NCI-H1048 (cell line): ENCODE measurements at regions not wholly inside any gene's neighbourhood (a gene's known extent, or its start where the extent isn't known, plus 50 kb on each side); places are given as distances from the start of the nearest gene placed in this dataset.

ENCODE experiments used
- DNase-seq: peaks from one replicate; lab custom pipeline; 2025; lab: John Stamatoyannopoulos, UW

GRCh38 chr2:196361606-196362326, 190.4 kb upstream of the STK17B start:
- no peak for DNase-seq

- no peak for DNase-seq
Observed at GRCh38 chr2:196362973-196363549, 191.7 kb upstream of the STK17B start.

- DNase-seq = no peak
Observed at GRCh38 chr2:196365145-196365544, 193.8 kb upstream of the STK17B start.

DNA sequence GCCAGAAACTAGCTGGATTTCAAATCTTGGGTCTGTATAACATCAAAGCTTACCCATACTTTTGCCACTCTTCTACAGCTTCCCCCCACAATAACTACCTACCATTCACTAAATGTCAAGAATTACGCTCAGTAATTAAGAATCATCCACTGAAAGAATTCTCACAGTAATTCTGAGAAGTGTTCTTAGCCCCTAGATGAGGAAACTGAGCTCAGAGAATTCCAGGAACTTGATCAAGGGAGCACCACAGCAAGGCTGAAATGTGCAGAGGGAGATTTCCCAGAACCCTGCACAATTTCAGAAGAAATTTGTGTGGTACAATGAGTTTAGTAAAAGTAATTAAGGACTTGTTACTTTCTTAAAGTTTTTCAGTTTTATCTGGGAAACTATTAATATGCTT, 194.5 kb upstream of the STK17B start:
- no peak for DNase-seq

DNA sequence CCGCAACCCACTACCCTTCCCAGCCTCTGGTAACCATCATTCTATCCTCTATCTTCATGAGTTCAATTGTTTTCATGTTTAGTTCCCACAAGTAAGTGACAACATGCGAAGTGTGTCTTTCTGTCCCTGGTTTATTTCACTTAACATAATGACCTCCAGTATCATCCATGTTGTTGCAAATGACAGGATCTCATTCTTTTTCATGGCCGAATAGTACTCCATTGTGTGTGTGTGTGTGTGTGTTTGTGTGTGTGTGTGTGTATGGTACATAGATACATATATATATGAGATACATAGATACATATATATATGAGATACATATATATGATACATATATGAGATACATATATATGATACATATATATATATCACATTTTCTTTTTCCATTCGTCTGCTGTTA, 196.3 kb upstream of the STK17B start:
- DNase-seq = no peak

DNA sequence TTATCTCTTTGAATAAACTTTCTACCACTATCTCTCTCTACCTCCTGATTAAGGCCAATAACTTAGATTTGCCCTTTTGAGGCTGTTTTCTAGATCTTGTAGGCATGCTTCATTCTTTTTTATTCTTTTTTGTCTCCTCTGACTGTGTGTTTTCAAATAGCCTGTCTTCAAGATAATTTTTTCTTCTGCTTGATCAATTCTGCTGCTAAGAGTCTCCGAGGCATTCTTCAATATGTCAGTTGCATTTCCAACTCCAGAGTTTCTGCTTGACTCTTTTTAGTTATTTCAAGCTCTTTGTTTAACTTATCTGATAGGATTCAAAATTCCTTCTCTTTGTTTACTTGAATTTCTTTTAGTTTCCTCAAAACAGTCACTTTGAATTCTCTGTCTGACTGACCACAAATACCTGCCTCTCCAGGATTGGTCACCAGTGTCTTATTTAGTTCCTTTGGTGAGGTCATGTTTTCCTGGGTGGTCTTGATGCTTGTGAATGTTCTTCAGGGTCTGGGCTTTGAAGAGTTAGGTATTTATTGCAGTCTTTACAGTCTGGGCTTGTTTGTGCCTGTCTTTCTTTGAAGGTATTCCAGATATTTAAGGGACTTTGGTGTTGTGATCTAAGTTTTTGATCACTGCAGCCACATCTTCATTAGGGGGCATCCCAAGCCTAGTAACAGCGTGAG, 197.3 kb upstream of the STK17B start:
- DNase-seq = no peak

DNA sequence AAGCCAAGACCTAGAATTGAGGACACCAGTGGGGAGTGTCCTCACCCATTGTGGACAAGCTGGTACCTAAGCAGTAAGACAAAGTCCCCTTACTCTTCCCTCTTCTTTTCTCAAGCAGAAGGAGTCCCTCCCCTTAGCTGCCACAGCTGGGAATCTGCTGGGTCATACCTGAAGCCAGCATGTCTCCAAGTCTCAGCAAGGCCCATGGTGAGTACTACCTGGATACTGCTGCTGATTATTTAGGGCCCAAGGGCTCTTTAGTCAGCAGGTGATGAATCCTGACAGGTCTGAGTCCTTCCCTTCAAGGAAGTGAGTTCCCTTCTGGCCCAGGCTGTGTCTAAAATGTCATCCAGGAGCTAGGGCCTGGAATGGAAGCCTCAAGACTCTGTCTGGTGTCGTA, 198.6 kb upstream of the STK17B start:
- DNase-seq = no peak

GRCh38 chr2:196370381-196370780, 199.0 kb upstream of the STK17B start:
- DNase-seq = no peak

DNA sequence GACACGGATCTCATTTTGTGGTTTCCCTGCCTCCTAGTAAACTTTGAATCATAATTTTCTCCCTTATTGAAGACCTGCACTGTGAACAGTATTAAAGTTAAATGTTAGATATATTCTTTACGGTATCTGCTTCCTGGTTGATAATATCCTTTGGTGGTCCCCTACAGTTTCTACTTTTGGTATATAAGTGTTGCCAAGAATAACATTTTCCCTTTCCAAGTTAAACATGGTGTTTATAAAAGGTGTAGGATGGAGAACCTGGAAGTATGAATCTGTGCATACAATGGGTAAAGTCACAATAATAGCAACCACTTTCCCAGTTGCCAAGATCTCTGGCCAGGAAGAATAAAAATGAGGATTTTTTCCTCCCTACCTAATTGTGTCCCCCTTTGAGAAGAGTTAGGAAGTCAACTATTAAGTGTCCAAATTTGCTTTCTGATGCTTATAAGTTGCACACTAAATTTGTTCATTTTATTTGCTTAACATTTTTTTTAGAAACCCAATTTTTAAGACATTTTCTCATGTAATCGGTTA, 201.0 kb upstream of the STK17B start:
- no peak for DNase-seq

DNA sequence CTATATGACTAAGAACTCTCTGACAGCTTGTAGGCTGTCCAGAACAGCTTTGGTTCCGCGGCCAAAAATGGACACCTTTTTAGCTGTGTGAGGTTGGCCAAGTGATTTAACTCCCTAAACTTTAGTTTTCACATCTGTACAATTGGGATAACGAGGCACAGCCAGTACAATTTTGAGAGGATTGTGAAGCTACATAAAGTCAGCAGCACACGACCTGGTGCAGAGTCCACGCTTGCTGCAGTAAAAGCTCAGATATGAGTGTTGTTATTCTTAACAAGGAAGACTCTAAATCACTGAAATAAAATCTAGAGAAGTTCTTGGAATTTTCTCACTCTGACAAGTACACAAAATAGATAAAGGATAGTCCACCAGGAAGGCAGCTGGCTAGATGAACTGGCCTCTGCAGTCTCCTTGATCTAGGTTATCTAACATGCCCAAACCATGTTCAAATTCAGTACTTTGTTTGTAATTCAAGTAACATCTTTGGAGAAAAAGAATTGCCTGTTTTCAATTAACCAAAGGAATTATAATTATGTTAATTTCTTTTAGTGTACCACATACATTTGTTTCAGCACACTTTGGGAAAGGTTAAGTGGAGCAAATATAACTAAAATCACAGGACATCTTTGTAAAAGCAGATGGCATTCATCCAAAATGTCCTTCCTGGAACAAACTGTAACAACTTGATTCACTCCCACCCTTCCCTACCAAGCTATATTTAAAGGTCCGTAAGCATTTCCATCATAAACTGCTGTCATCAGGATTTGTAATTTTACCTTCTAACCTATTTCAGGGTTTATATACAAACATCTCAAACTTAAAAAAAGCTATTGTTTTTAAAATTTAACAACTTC, 201.7 kb upstream of the STK17B start:
- no peak for DNase-seq

DNA sequence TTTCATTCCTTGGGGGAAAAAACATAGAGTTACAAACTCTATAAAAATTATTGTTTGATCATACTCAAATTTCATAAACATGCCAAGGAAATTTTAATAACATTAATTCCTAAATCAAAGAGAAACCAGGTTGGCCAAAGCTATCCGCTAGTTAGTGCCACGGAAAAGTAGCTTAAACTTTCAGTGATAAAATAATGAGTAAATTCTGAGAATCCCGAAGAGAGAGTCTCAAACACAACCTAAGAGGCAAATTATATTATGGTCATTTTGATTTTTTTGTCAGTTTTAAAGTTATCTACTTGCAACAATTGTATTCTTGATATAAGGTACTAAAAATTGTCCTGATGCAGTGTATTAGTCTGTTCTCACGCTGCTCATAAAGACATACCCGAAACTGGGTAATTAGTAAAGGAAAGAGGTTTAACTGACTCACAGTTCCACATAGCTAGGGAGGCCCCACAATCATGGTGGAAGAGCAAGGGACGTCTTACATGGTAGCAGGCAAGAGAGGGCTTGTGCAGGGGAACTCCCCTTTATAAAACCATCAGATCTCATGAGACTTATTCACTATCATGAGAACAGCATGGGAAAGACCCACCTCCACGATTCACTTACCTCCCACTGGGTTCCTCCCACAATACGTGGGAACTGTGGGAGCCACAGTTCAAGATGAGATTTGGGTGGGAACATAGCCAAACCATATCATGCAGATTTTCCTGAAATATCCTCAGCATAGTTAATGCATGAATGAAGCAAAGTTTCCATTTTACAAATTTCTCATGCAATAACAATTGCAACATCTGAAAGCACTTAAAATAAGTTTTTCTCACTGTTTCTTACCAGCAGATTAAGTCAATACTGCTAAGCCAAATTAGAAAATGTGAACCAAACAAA, 205.9 kb upstream of the STK17B start:
- no peak for DNase-seq

GRCh38 chr2:196379600-196379999, 208.2 kb upstream of the STK17B start:
- no peak for DNase-seq

DNA sequence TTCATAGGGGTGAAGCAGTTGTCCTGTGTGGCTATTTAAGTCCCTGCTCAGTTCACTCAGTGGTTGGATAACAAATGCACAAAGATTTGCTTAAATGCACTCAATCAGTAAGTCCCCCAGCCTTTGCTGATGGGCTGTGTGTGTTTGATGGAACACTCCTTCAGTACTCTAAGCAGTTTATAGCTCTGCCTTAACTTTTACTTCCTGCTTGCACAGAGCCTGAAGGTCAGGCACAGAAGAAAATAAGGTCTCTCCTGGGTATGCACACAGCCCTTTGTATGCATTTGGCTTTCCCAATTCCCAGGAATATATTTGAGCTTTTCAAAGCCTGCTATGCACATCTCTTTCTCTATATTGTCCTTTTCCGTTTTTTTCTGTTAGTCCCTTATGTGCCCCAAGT, 208.7 kb upstream of the STK17B start:
- no peak for DNase-seq

DNA sequence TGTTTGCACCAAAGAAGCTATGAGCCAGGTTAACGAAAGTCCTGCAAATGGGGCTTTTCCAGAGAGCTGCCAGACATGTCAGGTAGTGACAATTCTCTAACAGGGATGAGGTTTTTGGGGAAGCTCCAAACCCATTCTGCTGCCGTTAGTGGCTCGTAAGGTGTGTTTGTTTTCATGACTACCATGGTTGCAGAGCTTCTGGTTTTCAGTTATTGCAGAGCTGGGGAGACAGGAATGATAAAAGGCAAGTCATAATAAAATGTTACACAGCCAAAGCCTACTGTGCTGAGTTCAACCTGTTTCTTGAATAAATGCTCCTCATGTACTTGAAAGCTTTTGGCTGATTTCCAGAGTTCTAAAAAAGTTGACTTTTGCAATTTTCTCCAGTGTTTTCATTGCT, 209.2 kb upstream of the STK17B start:
- no peak for DNase-seq

GRCh38 chr2:196381464-196381863, 210.1 kb upstream of the STK17B start:
- DNase-seq = no peak

DNA sequence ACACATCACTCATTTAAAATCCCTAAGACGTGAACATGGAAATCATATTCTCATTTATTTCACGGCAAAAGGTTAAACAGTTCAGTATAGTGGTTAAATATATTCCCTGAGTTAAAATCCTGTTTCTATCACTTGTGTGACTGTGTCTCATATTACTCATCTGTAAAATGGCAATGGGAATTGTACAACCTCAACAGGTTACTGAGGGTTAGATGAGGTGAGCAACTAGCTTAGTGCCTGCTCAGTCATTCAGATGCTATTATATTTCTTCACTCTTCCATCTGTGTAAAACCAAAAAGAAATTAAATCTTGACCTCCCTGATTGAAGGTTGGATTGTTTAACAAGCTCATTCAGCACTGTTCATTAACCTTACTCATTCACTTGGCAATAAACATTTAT, 212.4 kb upstream of the STK17B start:
- no peak for DNase-seq

- no peak for DNase-seq
Observed at GRCh38 chr2:196384729-196385128, 213.4 kb upstream of the STK17B start.

GRCh38 chr2:196389670-196390069, 218.3 kb upstream of the STK17B start:
- DNase-seq = no peak

DNA sequence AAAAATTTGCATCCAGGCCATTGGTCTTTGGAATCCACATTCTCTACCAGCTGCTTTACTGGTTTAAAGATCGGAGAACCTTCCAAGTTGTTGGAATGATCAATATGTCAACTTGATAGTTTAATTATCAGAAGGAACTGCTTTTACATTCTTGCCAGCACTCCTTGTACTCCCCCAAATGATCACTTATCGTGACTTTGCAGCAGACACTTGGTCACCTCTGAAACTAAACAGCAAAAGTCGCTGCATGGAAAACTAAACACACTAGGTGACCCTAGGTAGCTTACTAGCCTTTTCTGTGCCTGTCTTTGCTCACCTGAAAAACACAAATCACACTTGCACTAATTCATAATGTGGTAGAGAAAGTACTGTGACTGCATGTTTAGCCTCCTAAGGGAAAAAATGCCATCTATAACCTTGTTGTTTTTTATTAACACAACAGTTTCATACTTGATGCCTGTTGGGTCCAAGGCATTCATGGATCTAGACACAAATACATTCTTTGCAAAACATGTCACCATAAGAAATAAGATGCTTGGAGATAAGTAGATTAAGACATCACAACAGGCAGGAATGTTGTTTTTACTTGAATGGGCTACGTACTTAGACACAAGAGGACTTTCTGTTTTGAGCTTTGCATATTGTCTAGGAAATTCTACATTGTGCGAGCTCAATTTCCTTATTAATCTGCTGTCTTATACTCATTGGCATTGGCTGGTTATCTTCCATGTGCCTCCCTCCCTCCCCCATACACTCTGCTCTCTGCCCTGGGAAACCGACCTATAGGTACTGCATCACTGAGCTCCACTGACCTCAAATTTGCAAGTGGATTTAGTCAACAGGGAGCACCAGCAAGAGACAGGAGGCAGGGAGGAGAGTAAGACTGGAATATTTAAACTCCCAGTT, 219.1 kb upstream of the STK17B start:
- DNase-seq = no peak

DNA sequence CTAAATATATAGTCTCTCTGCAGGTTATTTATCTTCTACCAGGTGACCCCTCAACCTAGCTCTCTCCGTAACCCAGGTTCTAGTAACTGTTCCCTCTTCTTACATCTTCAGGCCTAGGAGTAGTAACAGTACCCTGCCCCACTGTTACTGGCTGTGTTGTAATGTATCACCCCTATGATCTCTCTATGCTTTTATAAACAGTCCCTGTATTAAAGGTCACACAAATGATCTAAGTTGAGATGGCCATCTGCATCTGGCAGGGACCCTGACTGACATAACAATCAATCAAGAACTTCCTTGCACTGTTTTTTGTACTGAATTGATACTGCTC, 219.7 kb upstream of the STK17B start:
- DNase-seq = no peak
